GM19397 (cell line): ENCODE measurements at regions not wholly inside any gene's neighbourhood (a gene's known extent, or its start where the extent isn't known, plus 50 kb on each side); places are given as distances from the start of the nearest gene placed in this dataset.
A peak's percentile ranks its signal among the peaks of the same experiment; 100 is the strongest.

ENCODE experiments used
- ATAC-seq: cut with Tn5 transposase; IDR thresholded peaks from one replicate; pipeline ENCODE4 v1.9.1; 2021; ENCODE audit warnings: mild to moderate bottlenecking, moderate library complexity; ENCODE audit not compliant: unreplicated experiment

- ATAC-seq, result no peak
Measured at GRCh38 chr2:34660741-34661140, 1061.6 kb upstream of the FAM98A start.

DNA sequence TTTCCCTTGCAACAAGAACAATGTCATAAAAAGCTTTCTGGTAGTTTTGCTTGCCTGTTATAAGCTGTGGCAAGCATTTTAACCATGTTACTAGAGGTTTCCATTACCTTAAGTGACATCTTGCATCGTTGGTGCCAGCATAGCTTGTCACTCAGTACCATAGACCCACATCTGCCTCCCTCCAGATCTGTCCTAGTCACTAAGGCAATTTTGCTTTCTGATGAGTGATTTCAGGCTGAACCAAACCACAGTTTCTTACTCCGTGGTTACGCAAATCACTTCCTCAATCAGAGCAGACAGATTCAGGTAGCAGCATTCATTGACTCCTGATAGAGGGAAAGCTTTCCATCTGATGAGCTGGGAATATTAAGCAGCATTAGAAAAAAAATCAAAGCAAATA is 1057.5 kb upstream of the FAM98A start:
- peak; percentile 98 for ATAC-seq

GRCh38 chr2:34652636-34653035 is 1053.5 kb upstream of the FAM98A start:
- ATAC-seq, result no peak

DNA sequence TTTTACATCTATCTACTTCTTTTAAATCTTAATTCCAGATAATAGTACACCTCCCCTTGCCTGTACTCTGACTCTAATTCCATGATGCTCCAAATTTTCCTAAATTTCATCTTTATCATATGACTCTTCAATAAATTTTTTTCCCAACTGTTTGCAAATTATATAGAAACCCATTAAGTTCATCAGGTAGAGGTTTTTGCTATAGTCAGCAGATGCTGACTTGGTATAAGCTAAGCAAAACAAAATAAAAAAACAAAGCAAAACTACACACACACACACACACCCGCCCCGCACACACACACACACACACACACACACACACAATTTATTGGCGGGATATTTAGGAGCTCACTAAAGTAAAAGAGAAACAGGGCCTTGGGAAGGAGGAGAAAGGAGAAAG is 1047.8 kb upstream of the FAM98A start:
- no peak for ATAC-seq

DNA sequence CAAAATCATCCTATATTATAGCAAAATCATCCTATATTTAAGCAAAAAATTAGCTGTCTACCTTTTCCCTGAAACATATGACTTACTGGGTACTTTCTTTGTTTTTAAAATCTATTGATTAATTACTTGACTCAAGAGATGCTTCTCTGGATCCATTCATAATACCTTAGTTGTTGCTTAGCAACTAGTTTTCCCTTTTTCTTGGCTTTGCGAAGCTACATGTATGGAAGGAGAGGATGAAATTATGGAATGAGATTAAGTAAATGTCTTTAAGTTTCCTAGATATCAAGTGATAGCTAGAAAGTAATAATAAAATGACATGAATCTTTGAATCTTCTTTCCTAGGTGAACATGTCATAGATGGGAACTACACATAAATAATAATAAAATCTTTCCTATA is 1033.2 kb upstream of the FAM98A start:
- ATAC-seq, result no peak

- ATAC-seq, result no peak
Measured at GRCh38 chr2:34627003-34627402, 1027.9 kb upstream of the FAM98A start.

- ATAC-seq, result no peak
Measured at GRCh38 chr2:34604164-34604563, 1005.1 kb upstream of the FAM98A start.

GRCh38 chr2:34602262-34602661 is 1003.2 kb upstream of the FAM98A start:
- peak; percentile 62 for ATAC-seq

DNA sequence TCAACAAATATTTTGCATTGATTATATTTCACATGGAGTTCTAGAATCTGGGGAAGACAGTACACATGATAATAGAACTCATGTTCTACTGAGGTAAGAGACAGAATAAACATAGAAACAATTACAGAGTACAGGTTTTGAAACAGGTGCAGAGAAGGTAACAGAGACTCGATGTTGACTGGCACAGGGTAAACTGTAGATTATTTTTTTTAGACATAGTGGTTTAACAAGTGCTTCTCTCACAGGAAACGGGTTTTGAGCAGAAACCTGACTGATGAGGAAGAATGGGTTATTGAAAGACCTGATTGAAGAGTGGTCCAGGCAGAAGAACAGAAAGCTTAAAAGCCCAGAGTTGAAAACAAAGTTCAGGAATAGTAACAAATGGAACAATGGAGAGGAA is 1002.5 kb upstream of the FAM98A start:
- ATAC-seq, result no peak

DNA sequence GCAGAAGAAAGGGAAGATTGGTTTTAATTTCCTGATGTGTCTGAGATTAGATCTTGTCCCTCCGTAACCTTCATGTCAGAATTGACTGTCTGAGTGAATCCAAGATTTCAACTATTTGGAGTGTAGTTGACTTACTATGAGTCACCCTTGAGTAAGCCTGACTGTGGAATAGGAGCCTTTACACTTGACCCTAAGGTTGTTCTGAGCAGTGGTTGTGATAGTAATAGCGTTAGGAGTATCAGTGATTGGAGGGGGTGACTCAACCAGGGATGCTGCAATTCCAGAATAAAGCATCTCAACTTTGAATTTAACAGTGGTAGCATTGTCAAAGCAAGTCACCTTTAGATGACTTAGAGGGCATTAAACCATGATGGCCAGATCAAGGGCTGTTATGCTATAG is 979.5 kb upstream of the FAM98A start:
- no peak for ATAC-seq

- no peak for ATAC-seq
Measured at GRCh38 chr2:34570266-34570872, 971.3 kb upstream of the FAM98A start.

DNA sequence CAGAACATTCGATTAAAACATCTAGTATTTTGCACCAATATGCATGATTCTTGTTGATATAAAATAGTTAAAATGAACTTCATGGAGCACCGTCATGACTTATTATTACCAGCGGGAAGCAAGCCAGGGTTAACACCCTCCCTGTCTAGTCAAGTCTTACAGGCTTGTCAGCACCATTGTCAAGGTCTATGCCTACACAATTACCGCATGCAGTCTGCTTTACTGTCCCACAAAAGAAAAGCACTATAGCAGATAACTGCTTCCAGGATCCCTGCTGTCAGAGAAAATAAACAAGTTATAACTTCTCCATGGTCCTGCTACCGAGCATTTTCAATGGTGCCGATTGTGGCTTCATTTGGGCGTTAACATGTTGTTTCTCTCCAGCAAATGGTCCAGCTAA is 968.0 kb upstream of the FAM98A start:
- ATAC-seq, result no peak

- ATAC-seq, result no peak
Measured at GRCh38 chr2:34552337-34552736, 953.2 kb upstream of the FAM98A start.

GRCh38 chr2:34549710-34550345 is 950.7 kb upstream of the FAM98A start:
- ATAC-seq, result no peak

DNA sequence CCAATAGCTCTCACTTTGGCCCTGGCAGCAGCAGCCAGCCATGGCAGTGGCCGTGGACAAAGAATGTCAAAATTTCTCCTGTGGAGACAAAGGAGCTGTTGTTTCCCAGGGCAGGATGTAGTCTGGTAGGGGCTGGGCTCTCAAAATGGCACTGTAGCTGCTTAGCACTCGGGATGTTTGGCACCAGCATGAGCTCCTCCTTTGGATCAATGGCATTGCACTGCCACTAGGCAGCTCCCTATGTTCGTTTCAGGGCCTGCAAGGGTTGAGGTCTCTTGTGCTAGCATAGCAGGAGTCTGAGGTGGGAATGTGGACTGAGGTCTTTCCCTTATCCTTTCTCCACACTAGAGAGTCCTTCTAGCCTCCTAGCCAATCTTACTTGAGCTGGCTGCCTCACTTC is 948.8 kb upstream of the FAM98A start:
- no peak for ATAC-seq

DNA sequence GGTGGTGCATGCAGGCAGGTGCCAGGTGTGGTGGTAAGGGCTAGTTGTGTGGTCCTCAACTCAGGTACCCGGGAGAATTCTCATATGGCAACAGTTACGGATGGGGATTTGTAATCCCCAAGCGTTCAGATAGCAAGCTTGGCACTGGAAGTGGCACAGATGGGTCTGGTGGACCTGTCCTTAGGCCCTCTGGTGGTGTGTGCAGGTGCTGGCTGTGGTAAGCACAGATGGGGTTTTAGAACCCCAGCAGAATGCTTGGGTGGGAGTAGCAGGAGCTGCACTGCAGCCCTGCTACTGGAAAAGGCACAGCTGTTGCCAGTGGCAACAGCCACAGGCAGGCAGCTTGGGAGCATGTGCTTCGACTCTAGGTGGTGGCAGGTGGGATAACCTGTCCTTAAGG is 948.2 kb upstream of the FAM98A start:
- no peak for ATAC-seq

GRCh38 chr2:34545486-34546136 is 946.5 kb upstream of the FAM98A start:
- ATAC-seq, result no peak

GRCh38 chr2:34534761-34535160 is 935.7 kb upstream of the FAM98A start:
- ATAC-seq, result no peak

DNA sequence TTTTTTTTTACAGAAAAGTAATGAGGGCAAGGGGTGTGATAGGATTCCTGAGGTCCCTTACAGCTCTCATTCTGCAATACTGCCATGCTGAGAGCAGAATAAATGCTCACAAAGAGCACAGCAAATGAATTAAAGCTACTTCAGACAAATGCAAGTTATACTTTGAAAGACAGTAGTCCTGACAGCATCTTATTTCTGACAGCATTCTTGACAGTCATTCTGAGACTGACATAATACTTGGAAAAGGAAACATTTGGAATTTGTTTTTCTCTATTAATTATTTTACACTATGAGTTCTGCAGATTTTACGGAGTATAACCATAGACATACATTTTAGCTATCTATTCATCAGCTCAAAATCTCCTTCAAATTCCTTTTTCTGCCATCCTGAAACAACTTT is 935.2 kb upstream of the FAM98A start:
- no peak for ATAC-seq

GRCh38 chr2:34533585-34534183 is 934.6 kb upstream of the FAM98A start:
- ATAC-seq, result no peak

GRCh38 chr2:34529965-34530364 is 930.9 kb upstream of the FAM98A start:
- ATAC-seq, result no peak

GRCh38 chr2:34523958-34524514 is 924.9 kb upstream of the FAM98A start:
- no peak for ATAC-seq
